ENCODE measurements at regions not wholly inside any gene's neighbourhood (a gene's known extent, or its start where the extent isn't known, plus 50 kb on each side); places are given as distances from the start of the nearest gene placed in this dataset.
"Not testable (repeated sequence)": the region's sequence is repeated elsewhere in the genome, so short reads cannot be mapped to it uniquely, and the experiment has no call there.

- no peak for DNase-seq
Measured at GRCh38 chr6:144898052-144898689, 613.0 kb downstream of the UTRN start.

GRCh38 chr6:144898741-144899140, 613.6 kb downstream of the UTRN start:
- DNase-seq: no peak

- no peak for DNase-seq
Measured at GRCh38 chr6:144899161-144899560, 614.0 kb downstream of the UTRN start.

GRCh38 chr6:144901412-144901811, 616.3 kb downstream of the UTRN start:
- no peak for DNase-seq

- DNase-seq: no peak
Measured at GRCh38 chr6:144908004-144908403, 622.9 kb downstream of the UTRN start.

GRCh38 chr6:144909753-144910285, 624.7 kb downstream of the UTRN start:
- no peak for DNase-seq

GRCh38 chr6:144911322-144911721, 626.2 kb downstream of the UTRN start:
- DNase-seq: no peak

GRCh38 chr6:144912474-144912873, 627.3 kb downstream of the UTRN start:
- DNase-seq: no peak

- DNase-seq: no peak
Measured at GRCh38 chr6:144918073-144918472, 632.9 kb downstream of the UTRN start.

GRCh38 chr6:144919560-144919959, 634.4 kb downstream of the UTRN start:
- DNase-seq: no peak

GRCh38 chr6:144920391-144920961, 635.3 kb downstream of the UTRN start:
- DNase-seq: no peak

GRCh38 chr6:144921206-144921975, 636.3 kb downstream of the UTRN start:
- DNase-seq: no peak

- DNase-seq: no peak
Measured at GRCh38 chr6:144922120-144922722, 637.1 kb downstream of the UTRN start.

- DNase-seq: not testable (repeated sequence)
Measured at GRCh38 chr6:144922771-144923490, 637.8 kb downstream of the UTRN start.

- not testable (repeated sequence) for DNase-seq
Measured at GRCh38 chr6:144923491-144923787, 638.3 kb downstream of the UTRN start.

- DNase-seq: no peak
Measured at GRCh38 chr6:144928847-144929246, 643.7 kb downstream of the UTRN start.

- DNase-seq: no peak
Measured at GRCh38 chr6:144929262-144929661, 644.1 kb downstream of the UTRN start.

GRCh38 chr6:144931172-144932035, 646.3 kb downstream of the UTRN start:
- DNase-seq: peak; percentile 6 to 24

GRCh38 chr6:144932621-144933020, 647.5 kb downstream of the UTRN start:
- DNase-seq: no peak

- DNase-seq: no peak
Measured at GRCh38 chr6:144935181-144935580, 650.0 kb downstream of the UTRN start.

GRCh38 chr6:144935661-144936060, 650.5 kb downstream of the UTRN start:
- DNase-seq: no peak

GRCh38 chr6:144936764-144937163, 651.6 kb downstream of the UTRN start:
- no peak for DNase-seq
